ENCODE measurements at regions not wholly inside any gene's neighbourhood (a gene's known extent, or its start where the extent isn't known, plus 50 kb on each side); places are given as distances from the start of the nearest gene placed in this dataset.

- TF ChIP-seq EZH2 (IDR thresholded peaks at IDR 0.05; ENCODE audit: low read length, missing control alignments) = no peak
- TF ChIP-seq, protein P1, sequence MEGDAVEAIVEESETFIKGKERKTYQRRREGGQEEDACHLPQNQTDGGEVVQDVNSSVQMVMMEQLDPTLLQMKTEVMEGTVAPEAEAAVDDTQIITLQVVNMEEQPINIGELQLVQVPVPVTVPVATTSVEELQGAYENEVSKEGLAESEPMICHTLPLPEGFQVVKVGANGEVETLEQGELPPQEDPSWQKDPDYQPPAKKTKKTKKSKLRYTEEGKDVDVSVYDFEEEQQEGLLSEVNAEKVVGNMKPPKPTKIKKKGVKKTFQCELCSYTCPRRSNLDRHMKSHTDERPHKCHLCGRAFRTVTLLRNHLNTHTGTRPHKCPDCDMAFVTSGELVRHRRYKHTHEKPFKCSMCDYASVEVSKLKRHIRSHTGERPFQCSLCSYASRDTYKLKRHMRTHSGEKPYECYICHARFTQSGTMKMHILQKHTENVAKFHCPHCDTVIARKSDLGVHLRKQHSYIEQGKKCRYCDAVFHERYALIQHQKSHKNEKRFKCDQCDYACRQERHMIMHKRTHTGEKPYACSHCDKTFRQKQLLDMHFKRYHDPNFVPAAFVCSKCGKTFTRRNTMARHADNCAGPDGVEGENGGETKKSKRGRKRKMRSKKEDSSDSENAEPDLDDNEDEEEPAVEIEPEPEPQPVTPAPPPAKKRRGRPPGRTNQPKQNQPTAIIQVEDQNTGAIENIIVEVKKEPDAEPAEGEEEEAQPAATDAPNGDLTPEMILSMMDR (conservative IDR thresholded peaks at IDR 0.05 in 1 of 2, IDR thresholded peaks at IDR 0.05 in 1 of 2; ENCODE audit: low read depth in 1 of 2, low read length in 2 of 2) = no peak
Observed at GRCh38 chr13:40235160-40235796, 431.2 kb downstream of the FOXO1 start.

Data from fibroblast of lung (primary cell).